HG02678 (cell line): ENCODE measurements at regions not wholly inside any gene's neighbourhood (a gene's known extent, or its start where the extent isn't known, plus 50 kb on each side); places are given as distances from the start of the nearest gene placed in this dataset.

Experiments
- ATAC-seq: cut with Tn5 transposase; IDR thresholded peaks from one replicate; pipeline ENCODE4 v1.9.1; 2021; ENCODE audit warnings: mild to moderate bottlenecking, moderate library complexity; ENCODE audit not compliant: unreplicated experiment

DNA sequence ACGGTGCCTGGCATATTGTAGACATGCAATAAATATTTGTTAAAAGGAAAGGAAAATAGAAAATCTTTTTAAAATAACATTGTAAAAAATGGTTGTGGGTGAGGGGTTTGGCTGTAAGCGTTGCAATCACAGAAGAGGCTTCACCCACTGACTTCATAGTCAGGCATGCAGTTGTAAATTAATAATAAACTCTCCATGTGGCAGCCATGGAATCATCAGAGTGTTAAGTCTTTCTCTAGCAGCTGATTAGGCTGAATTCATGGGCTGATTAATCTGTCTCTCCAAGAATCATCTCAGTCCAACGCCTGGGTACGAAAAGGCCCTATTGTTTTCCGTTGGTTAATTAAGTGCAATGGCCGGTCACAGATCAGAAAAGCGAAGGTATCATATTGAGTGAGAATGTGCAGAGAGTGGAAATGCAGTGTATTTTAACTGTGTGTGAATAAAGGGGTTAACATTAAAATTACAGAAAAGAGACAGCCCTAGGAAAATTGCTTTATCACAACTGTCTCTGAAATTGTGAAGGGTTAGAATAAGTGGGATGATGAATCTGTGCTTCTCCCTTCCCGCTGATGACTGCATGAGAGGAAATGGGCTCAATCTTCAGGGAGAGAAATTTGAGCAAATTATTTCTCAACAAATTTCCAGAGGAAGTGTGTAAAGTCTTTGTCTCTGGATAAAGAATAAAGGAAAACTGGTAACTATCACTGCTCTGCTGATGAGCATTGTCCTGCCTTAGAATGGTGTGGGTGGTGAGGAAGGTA, 269.0 kb downstream of the FAM76B start:
- ATAC-seq: no peak

- no peak for ATAC-seq
These were observed 269.7 kb downstream of the FAM76B start for GRCh38 chr11:95519912-95520311.

GRCh38 chr11:95517453-95517852, 272.1 kb downstream of the FAM76B start:
- no peak for ATAC-seq

- no peak for ATAC-seq
These were observed 272.8 kb downstream of the FAM76B start for GRCh38 chr11:95516786-95517185.

- no peak for ATAC-seq
These were observed 273.4 kb downstream of the FAM76B start for GRCh38 chr11:95516175-95516574.

- ATAC-seq: no peak
These were observed 274.2 kb downstream of the FAM76B start for GRCh38 chr11:95515371-95515770.

GRCh38 chr11:95514416-95515110, 275.0 kb downstream of the FAM76B start:
- ATAC-seq: no peak

DNA sequence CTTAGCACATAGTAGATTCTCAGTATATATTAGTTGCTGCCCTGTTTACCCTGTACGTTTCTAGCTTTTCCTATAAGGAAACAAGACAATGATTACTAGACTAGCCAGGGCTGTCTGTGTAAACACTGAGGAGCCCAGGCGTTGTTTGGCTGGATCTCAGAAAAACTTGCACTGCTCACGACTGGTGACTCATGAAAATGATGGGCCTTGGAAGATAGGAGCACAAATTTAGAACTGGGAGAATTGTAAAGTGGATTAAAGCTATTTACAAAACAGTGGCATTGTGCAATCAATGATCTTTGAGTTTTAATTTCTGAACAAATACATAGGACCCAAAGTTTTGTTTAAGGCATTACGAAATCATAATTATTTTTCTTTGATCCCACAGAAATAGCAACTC, 276.9 kb downstream of the FAM76B start:
- ATAC-seq: no peak

DNA sequence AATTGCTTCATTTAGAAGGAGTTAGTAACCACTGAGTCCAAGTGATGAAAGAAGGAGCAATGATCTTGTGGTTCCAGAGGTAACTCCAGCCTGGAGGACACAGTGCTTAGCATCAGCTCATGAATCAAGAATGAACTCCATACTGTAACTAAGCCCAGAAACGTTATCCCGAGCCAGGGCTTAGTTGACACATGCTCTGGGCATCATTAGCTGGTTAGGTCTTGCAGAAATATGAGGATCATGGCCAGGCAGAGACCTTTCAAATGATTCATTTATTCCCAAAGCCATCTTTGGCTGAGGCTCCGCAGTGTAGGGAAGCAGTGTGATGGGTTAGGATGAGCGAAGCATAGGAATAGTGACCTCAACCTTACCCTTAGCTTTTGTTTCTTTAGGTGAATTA, 277.4 kb downstream of the FAM76B start:
- ATAC-seq: no peak

- no peak for ATAC-seq
These were observed 277.4 kb upstream of the SESN3 start for GRCh38 chr11:95508219-95508890.

- ATAC-seq: no peak
These were observed 276.8 kb upstream of the SESN3 start for GRCh38 chr11:95507794-95508193.

DNA sequence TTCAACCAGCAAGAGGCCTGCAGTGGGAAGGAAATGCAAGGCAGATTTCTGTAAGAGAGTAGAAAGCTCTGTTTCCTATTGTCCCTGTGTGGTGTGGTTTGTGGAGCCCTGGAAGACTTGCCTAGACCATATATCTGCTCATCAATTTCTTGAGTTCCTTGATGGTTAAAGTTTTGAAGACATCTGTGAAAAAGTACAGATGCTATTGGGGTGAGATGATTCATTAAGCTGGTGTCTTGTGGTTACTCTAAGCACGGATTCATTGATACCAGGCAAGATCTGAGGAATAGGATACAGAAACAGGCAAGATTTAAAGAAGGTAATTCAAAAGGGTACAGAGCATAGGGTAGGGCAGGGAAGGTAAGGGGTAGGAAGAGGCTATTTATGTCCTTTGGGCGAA, 275.8 kb upstream of the SESN3 start:
- ATAC-seq: no peak

DNA sequence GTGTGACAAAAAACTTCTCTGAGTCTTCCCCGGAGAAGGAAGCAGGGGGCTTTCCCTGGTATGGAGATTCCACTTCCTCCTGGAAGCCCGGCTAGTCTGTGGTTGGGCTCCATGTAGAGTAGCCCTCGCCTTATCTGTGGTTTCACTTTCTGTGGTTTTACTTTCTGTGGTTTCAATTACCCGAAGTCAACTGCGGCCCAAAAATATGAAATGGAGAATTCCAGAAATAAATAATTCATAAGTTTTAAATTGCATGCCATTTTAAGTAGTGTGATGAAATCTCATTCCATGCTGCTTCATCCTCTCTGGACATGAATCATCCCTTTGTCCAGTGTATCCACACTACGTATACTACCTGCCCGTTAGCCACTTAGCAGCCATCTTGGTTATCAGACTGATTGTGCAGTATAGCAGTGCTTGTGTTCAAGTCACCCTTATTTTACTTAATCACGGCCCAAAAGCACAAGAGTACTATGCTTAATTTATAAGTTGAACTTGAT, 275.0 kb upstream of the SESN3 start:
- no peak for ATAC-seq

DNA sequence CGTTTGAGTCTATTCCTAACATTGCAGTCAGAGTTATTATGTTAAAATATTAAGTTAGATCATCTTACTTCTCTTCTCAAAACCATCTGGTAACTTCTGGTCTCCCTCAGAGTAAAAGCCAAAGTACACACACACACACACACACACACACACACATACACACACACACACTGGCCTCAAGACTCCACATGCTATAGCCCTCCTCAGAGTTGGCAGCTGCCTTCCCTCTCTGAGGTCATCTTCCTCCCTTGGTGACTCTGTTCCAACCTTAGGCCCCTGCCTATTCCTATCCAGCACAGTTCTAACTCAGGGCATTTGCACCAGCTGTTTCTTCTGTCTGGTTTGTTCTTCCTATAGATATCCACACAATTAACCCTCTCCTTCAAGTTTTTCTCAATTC, 272.0 kb upstream of the SESN3 start:
- ATAC-seq: no peak

GRCh38 chr11:95502522-95502921, 271.5 kb upstream of the SESN3 start:
- no peak for ATAC-seq

DNA sequence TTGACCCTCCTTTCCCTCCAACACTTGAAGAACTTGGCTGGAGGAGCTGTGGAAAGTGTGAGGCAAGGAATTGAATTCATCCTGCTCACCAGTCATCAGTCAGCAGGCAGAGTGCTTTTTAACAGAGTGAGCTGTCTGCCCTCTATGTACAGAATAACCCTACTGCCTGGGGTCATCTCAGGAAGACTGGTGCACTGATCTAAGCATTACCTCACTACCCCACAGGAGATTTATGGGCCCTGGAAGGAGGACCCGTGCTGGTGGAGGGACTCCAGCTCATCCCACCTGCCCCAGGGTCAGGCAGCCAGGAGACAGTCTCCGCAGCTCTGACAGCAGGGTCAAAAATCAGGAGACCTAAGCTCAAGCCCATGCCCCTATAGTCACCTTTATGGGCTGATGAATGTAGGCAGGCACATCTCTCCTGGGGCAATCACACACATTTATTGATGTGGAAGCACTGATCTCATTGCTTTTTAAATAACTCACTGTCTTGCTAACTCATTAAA, 270.8 kb upstream of the SESN3 start:
- ATAC-seq: no peak

DNA sequence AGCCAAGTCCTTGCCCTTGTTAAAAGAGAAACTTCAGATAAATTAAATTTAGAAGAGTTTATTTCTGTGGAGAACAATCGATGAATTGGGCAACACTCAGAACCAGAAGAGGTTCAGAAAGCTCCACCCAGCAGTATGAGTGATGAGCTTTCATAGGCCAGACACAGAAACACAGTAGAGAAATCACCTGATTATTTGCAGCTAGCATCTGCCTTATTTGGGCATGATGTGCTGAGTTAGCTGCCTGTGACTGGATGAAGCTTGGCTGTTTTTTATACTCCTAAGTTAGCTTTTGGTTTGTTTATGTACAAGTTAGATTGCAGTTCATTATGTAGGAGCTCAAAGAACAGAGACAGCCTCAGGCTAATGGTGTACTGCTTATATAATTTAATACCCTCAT, 269.5 kb upstream of the SESN3 start:
- ATAC-seq: no peak

GRCh38 chr11:95499516-95500135, 268.6 kb upstream of the SESN3 start:
- ATAC-seq: no peak

DNA sequence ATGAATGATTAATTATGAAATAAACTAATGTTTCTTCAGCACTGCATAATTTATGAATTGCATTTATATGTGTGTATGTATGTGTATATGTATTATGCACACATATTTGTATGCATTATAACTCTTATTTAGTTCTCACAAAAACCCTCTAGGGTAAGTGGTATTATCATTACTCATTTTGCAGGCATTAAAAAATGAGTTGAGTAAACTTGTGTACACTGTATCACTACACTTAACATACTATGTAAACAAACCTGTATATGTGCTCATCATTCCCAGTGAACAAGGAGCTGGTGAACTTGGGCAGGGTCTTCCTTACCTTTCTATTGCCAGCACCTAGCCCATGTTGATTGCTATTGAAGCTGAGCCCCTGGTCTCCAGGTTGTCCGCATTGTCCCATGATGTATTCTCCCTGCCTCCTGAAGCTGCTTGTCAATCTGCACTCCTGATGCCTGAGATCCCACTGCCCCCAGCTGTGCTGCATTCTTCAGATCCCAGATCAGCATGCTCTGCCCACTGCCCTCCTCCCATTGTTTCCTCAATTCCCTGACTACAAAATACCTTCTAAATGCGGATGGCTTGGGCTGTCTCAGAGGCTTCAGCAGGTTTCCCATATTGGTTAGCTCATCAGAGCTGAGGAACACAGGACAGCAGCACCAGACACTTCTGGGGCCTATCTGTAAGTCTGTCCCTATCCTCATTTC, 267.9 kb upstream of the SESN3 start:
- ATAC-seq: no peak

DNA sequence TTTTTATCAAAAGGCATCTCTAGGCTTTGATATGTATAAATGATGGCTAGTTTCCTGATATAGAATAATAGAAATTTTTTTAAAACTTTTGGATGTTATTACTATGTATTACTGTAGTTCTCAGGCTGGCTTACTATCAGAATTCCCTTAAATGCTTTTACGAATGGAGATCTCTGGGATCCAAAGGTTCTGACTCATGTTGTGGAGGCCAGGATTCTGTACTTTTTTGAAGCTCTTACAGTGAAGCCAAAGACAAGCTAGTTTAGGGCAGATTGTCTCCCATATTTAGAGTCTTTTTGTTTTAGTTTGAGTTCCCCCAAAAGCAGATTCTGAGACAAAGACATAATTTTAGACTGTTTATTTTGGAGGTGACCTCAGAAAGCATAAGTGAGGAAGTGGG, 265.9 kb upstream of the SESN3 start:
- ATAC-seq: no peak

DNA sequence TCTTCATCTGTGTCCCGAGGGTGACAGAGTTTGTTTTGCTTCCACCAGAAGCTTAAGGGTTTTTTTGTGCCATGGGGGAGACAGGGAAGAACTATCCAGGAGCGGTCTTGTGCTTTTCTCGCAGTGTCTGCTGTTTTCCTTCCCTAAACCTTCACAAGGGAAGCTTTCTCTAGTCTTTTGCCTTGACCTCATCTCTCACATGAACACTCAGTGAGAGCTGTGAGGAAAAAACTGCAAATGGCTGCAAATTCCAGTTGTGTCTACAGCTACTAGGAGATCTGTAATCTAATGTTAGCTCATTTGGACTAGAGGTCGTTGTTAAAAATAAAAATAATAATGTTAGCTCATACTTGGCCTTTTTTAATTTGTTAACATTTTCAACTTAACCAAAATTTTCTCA, 264.7 kb upstream of the SESN3 start:
- ATAC-seq: no peak
